Endothelial cell (in vitro differentiated cells): ENCODE measurements at regions not wholly inside any gene's neighbourhood (a gene's known extent, or its start where the extent isn't known, plus 50 kb on each side); places are given as distances from the start of the nearest gene placed in this dataset.

Experiments used
- DNase-seq: peaks from one replicate; pipeline ENCODE4 v3.0.0; 2021; ENCODE audit warnings: low spot score
- H3K27ac Mint-ChIP-seq: one replicate; pipeline ENCODE4 v1.8.0; 2021; ENCODE audit warnings: mixed read lengths, inconsistent platforms; ENCODE audit not compliant: unreplicated experiment
- H3K27me3 Mint-ChIP-seq: one replicate; pipeline ENCODE4 v1.8.0; 2021; ENCODE audit warnings: mild to moderate bottlenecking, moderate library complexity, mixed read lengths, inconsistent platforms; ENCODE audit not compliant: unreplicated experiment
- H3K36me3 Mint-ChIP-seq: one replicate; pipeline ENCODE4 v1.8.0; 2021; ENCODE audit warnings: mild to moderate bottlenecking, low read depth, mixed read lengths, inconsistent platforms; ENCODE audit not compliant: unreplicated experiment
- H3K4me1 Mint-ChIP-seq: one replicate; pipeline ENCODE4 v1.8.0; 2021; ENCODE audit warnings: mild to moderate bottlenecking, mixed read lengths, inconsistent platforms; ENCODE audit not compliant: unreplicated experiment
- H3K4me3 Mint-ChIP-seq: one replicate; pipeline ENCODE4 v1.8.0; 2021; ENCODE audit warnings: mild to moderate bottlenecking, mixed read lengths, inconsistent platforms; ENCODE audit not compliant: unreplicated experiment
- H3K9me3 Mint-ChIP-seq: one replicate; pipeline ENCODE4 v1.8.0; 2021; ENCODE audit warnings: mixed read lengths, inconsistent platforms; ENCODE audit not compliant: unreplicated experiment
- TF ChIP-seq, protein P1 (sequence below): fragments of 200-600 bp; sonication (generic); IDR thresholded peaks from one replicate; pipeline ENCODE4 v1.5.0; 2021; ENCODE audit warnings: antibody characterized with exemption; ENCODE audit not compliant: unreplicated experiment

DNA sequence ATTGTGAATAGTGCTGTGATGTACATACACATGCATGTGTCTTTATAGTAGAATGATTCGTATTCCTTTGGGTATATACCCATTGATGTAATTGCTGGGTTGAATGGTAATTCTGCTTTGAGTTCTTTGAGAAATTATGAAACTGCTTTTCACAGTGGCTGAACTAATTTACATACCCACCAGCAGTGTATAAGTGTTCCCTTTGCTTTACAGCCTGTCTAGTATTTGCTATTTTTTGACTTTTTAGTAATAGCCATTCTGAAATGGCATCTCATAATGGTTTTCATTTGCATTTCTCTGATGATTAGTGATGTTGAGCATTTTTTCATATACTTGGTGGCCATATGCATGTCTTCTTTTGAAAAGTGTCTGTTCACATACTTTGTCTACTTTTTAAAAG lies 54.5 kb upstream of the FAM78B start:
- no peaks in the 10 kb centered on the region for H3K4me1 Mint-ChIP-seq
- H3K27ac Mint-ChIP-seq = no peak overlapping the region
- H3K36me3 Mint-ChIP-seq = no peaks in the 10 kb centered on the region
- H3K4me3 Mint-ChIP-seq = no peak overlapping the region
- TF ChIP-seq, protein P1, sequence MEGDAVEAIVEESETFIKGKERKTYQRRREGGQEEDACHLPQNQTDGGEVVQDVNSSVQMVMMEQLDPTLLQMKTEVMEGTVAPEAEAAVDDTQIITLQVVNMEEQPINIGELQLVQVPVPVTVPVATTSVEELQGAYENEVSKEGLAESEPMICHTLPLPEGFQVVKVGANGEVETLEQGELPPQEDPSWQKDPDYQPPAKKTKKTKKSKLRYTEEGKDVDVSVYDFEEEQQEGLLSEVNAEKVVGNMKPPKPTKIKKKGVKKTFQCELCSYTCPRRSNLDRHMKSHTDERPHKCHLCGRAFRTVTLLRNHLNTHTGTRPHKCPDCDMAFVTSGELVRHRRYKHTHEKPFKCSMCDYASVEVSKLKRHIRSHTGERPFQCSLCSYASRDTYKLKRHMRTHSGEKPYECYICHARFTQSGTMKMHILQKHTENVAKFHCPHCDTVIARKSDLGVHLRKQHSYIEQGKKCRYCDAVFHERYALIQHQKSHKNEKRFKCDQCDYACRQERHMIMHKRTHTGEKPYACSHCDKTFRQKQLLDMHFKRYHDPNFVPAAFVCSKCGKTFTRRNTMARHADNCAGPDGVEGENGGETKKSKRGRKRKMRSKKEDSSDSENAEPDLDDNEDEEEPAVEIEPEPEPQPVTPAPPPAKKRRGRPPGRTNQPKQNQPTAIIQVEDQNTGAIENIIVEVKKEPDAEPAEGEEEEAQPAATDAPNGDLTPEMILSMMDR = no peak
- no peaks in the 10 kb centered on the region for H3K9me3 Mint-ChIP-seq
- DNase-seq = no peak
- H3K27me3 Mint-ChIP-seq = peaks cover 5% of the 10 kb centered on the region

DNA sequence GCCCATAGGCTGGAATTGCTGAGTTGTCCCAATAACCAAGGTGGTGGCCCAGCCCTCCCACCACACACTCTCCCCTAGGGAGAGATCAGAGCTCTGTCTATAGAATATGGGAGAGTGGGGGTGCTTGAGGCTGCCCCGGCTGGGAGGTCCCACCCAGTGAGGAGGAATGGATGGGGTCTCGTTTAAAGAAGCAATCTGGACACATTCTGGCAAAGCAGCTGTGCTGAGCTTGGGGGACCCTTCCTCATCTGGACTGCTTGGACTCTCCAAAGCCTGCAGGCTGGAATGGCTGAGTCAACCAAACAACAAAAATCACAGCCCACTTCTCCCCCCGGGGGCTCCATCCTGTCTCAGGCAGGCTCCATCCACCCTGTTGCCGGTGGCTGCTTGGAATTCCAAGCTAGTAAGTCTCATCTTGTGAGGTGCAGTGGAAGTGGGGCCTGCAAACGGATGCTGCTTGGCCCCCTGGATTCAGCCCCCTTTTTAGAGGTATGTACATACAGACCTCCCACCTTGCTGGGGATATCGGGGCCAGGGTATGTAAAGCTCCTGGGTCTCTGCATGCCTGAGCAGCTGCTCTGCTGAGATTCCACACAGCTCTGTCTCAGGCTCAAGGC lies 67.1 kb upstream of the FAM78B start:
- H3K9me3 Mint-ChIP-seq = no peaks in the 10 kb centered on the region
- no peaks in the 10 kb centered on the region for H3K4me1 Mint-ChIP-seq
- no peak for DNase-seq
- H3K27me3 Mint-ChIP-seq = no peaks in the 10 kb centered on the region
- TF ChIP-seq, protein P1 = no peak
- H3K36me3 Mint-ChIP-seq = no peaks in the 10 kb centered on the region
- no peak overlapping the region for H3K27ac Mint-ChIP-seq
- H3K4me3 Mint-ChIP-seq = no peak overlapping the region

DNA sequence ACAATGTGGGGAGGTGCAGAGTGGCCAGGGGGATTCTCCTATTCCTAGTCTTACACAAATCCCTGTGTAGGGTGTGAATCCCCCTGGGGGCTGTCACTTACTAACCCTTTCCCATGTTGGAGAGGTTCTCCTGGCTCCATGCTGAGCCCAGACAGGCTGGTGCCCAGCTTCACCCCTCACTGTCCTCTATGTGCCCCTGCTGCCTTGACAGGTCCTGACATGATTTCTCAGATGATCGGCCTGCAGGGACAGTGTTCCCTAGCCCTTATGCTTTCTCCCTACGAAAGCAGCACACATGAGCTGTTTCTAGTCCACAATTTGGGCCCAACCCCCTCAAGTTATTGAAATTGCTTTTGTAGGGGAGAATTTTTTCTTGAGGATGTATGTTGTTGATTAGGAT lies 68.9 kb upstream of the FAM78B start:
- H3K4me3 Mint-ChIP-seq = no peak overlapping the region
- no peaks in the 10 kb centered on the region for H3K36me3 Mint-ChIP-seq
- H3K27me3 Mint-ChIP-seq = no peaks in the 10 kb centered on the region
- H3K4me1 Mint-ChIP-seq = no peaks in the 10 kb centered on the region
- no peak overlapping the region for H3K27ac Mint-ChIP-seq
- no peak for DNase-seq
- H3K9me3 Mint-ChIP-seq = no peaks in the 10 kb centered on the region
- TF ChIP-seq, protein P1 = no peak

DNA sequence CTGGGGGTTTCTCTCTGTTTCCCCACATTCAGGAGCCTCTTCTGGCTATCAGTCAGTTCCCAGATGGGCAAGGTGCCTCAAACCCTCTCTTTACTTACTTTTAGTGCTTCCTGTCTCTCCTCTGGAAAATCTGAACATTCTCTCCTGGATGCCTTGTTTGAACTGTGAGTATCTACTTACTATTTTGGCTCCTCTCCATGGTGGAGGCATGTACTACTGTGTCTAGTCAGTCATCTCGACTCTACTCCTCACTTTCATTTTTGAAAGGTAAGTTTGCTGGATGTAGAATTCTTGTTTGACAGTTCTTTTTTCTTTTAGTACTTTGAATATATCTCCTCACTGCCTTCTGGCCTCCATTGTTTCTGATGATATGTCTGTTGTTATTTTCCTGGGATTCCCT lies 70.9 kb upstream of the FAM78B start:
- H3K36me3 Mint-ChIP-seq = no peaks in the 10 kb centered on the region
- TF ChIP-seq, protein P1 = no peak
- H3K27me3 Mint-ChIP-seq = no peaks in the 10 kb centered on the region
- no peak overlapping the region for H3K27ac Mint-ChIP-seq
- H3K4me1 Mint-ChIP-seq = no peaks in the 10 kb centered on the region
- DNase-seq = no peak
- no peaks in the 10 kb centered on the region for H3K9me3 Mint-ChIP-seq
- H3K4me3 Mint-ChIP-seq = no peak overlapping the region

- peaks cover 2% of the 10 kb centered on the region for H3K27me3 Mint-ChIP-seq
- no peak for DNase-seq
- no peak overlapping the region for H3K27ac Mint-ChIP-seq
- peaks cover 4% of the 10 kb centered on the region for H3K9me3 Mint-ChIP-seq
- TF ChIP-seq, protein P1 = no peak
- H3K4me1 Mint-ChIP-seq = no peaks in the 10 kb centered on the region
- H3K36me3 Mint-ChIP-seq = no peaks in the 10 kb centered on the region
- H3K4me3 Mint-ChIP-seq = no peak overlapping the region
Observed at GRCh38 chr1:166253076-166253779, 86.4 kb upstream of the FAM78B start.
